NCI-H187 (cell line): ENCODE measurements at regions not wholly inside any gene's neighbourhood (a gene's known extent, or its start where the extent isn't known, plus 50 kb on each side); places are given as distances from the start of the nearest gene placed in this dataset.

Experiments
- DNase-seq, 2 experiments: peaks; one replicate each; lab custom pipeline; 2025; lab: John Stamatoyannopoulos, UW

- DNase-seq: no peak
Observed at GRCh38 chr3:95356764-95357501, 1294.1 kb downstream of the NSUN3 start.

- no peak for DNase-seq
Observed at GRCh38 chr3:95387242-95388021, 1324.6 kb downstream of the NSUN3 start.

GRCh38 chr3:95389725-95390313, 1327.0 kb downstream of the NSUN3 start:
- DNase-seq: no peak

- no peak for DNase-seq
Observed at GRCh38 chr3:95394286-95394685, 1331.4 kb downstream of the NSUN3 start.

GRCh38 chr3:95399585-95399984, 1336.7 kb downstream of the NSUN3 start:
- DNase-seq: no peak

GRCh38 chr3:95401693-95402092, 1338.8 kb downstream of the NSUN3 start:
- DNase-seq: no peak

- no peak for DNase-seq
Observed at GRCh38 chr3:95407709-95408463, 1345.0 kb downstream of the NSUN3 start.

GRCh38 chr3:95408464-95408862, 1345.6 kb downstream of the NSUN3 start:
- DNase-seq: no peak

GRCh38 chr3:95418251-95418650, 1355.4 kb downstream of the NSUN3 start:
- DNase-seq: no peak

GRCh38 chr3:95424279-95424678, 1361.4 kb downstream of the NSUN3 start:
- no peak for DNase-seq

- DNase-seq: no peak
Observed at GRCh38 chr3:95434491-95434890, 1371.6 kb downstream of the NSUN3 start.

- no peak for DNase-seq
Observed at GRCh38 chr3:95437409-95437808, 1374.5 kb downstream of the NSUN3 start.

GRCh38 chr3:95438274-95438673, 1375.4 kb downstream of the NSUN3 start:
- no peak for DNase-seq

GRCh38 chr3:95442766-95443165, 1371.6 kb upstream of the EPHA6 start:
- DNase-seq: no peak

- DNase-seq: no peak
Observed at GRCh38 chr3:95449841-95450240, 1364.6 kb upstream of the EPHA6 start.

GRCh38 chr3:95453242-95453641, 1361.2 kb upstream of the EPHA6 start:
- DNase-seq: no peak

- DNase-seq: no peak
Observed at GRCh38 chr3:95456835-95457234, 1357.6 kb upstream of the EPHA6 start.

- DNase-seq: no peak
Observed at GRCh38 chr3:95459706-95460105, 1354.7 kb upstream of the EPHA6 start.

- DNase-seq: no peak
Observed at GRCh38 chr3:95460274-95460673, 1354.1 kb upstream of the EPHA6 start.

GRCh38 chr3:95462161-95462560, 1352.2 kb upstream of the EPHA6 start:
- DNase-seq: no peak

GRCh38 chr3:95464346-95464745, 1350.0 kb upstream of the EPHA6 start:
- DNase-seq: no peak

- no peak for DNase-seq
Observed at GRCh38 chr3:95468331-95468730, 1346.1 kb upstream of the EPHA6 start.
